HG02981 (cell line): ENCODE measurements at regions not wholly inside any gene's neighbourhood (a gene's known extent, or its start where the extent isn't known, plus 50 kb on each side); places are given as distances from the start of the nearest gene placed in this dataset.

Source experiments
- ATAC-seq: cut with Tn5 transposase; IDR thresholded peaks from one replicate; pipeline ENCODE4 v1.9.1; 2021; ENCODE audit warnings: mild to moderate bottlenecking, moderate library complexity; ENCODE audit not compliant: unreplicated experiment

GRCh38 chr2:58913082-58913726 is 672.1 kb upstream of the FANCL start:
- no peak for ATAC-seq

GRCh38 chr2:58911877-58912276 is 670.8 kb upstream of the FANCL start:
- ATAC-seq = no peak

- no peak for ATAC-seq
These were observed 667.5 kb upstream of the FANCL start for GRCh38 chr2:58908501-58909154.

DNA sequence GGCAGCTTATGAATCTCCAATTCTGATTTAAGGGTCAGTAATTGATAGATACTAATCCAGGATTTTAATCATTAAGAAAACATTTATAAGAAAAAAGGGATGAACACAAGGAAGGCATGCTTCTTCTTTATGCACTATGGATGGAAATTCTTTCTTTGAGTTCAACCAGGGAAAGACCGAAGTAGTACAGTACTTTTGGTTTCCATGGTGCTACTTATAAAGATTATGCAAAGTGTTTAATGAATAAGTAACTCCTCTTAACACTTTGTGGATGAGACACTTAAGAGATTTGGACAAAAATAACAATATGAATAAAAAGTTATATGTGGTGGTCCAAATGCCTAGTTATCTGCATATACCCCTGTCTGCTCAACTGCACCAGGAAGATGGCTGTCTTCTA is 666.5 kb upstream of the FANCL start:
- ATAC-seq = no peak

- no peak for ATAC-seq
These were observed 665.0 kb upstream of the FANCL start for GRCh38 chr2:58906081-58906645.

DNA sequence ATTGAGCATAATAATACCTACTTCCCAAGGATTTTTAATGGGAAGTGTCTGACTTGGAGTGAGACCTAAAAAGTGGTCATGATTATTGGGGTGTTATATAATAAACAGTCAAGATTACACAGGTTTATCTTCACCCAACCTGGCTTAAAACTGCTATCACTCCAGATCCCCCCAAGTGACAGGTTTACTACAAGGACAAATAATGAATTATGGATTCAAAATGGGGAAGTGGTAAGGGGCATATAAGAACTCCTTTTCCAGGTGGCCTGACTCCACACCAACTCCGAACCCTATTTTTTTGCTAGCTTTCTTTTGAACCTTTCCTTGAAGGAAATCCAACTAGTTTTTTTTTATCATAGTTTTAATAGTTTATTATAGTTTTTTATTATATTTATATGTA is 663.0 kb upstream of the FANCL start:
- ATAC-seq = no peak

- no peak for ATAC-seq
These were observed 662.3 kb upstream of the FANCL start for GRCh38 chr2:58903427-58903826.

- no peak for ATAC-seq
These were observed 659.3 kb upstream of the FANCL start for GRCh38 chr2:58900246-58901027.

GRCh38 chr2:58899692-58900091 is 658.6 kb upstream of the FANCL start:
- ATAC-seq = no peak

DNA sequence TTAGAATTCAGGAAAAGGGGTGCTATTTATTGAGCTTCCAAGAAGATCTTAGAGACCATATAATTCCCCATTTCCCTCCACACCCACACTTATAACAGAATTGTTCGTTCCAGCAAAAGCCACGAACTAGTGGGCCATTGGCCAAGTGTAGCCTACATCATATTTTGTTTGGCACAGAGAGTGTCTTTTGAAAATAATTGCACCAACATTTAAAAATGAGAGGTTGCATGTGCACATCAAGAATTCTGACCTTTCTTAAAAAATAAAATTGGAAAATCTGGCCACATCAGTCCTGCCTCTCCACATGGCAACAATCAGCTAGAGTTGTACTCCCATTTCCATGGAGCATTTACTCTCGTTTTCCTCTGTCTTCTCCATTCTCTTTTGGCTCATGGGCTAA is 655.5 kb upstream of the FANCL start:
- no peak for ATAC-seq

DNA sequence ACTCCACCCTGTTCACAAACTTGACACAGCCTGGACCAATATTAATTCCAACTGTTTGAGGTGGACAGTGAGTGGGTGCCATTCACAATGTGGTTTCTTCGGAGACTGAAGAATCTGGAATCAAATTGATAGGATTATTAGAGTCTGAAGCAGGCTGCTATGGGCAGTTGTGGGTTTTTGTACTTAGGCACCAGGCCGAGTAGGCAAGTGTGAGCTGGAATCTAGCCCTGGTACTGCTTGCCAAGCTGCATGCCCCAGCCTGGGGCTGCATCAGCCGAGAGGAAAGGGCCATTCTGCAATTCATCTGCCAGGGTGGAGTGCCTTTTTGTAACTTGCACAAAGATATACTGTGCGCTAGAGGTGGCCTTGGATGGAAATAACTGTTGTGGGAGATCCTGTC is 654.7 kb upstream of the FANCL start:
- ATAC-seq = no peak

DNA sequence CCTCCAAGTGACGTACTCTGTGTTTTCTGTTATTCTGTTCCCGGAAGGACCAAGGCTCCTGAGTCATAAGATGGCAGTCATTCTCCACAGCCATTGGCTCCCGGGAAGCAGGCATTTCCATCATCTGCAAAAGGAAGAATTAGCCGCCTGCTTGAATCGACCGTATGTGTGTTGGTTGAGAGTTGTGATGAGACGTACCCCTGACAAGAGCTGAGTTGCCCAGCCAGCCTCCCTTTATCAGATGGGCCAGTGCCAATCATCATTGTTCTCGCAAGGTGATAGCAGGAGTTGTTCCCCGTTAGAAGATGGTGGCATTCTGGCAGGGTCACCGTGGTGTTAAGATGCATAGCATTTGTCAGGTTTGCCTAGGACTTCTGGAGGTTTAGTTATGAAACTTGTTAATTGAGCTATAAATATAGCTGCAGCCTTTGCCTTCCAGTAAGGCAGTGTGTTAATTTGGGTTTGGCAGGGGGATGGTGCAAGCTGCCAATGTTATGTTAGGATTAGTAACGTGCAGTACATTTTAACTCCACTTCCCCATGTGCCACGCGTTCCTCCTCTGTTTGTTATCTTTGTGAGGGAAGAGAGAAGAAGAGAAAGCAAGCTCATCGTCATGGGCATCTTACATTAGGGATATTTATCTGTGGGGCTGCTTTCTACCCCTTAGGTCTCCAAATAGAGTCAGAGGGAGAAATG is 652.7 kb upstream of the FANCL start:
- ATAC-seq = no peak

GRCh38 chr2:58891828-58892377 is 650.8 kb upstream of the FANCL start:
- no peak for ATAC-seq

DNA sequence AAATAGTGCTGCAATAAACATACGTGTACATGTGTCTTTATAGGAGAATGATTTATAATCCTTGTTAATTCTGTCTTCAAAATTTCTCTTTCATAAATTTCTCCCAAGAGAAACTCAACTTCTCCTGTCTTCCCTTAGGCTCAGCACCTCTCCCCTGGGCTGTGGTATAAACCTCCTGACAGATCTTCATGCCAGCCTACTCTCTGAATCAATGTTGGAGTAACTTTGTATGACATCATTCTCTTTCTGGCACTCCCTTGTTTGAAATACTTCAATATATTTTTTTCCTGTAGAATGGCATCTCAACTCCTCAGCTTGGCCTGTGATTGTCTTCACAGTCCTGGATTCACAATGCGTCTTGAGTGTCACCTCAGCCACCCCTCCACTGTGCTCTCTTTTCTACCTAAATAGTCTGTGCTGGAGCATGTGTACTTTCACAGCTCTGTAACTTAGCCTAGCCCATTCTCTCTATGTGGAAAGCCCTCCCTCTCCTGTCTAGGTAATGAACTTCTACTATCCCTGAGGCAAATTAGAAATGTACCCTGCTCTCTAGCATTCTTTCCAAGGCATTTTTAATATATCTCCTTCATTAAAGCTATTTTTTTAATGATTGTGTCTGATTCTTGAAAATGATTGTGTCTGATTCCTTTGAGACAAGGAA is 649.9 kb upstream of the FANCL start:
- ATAC-seq = no peak

DNA sequence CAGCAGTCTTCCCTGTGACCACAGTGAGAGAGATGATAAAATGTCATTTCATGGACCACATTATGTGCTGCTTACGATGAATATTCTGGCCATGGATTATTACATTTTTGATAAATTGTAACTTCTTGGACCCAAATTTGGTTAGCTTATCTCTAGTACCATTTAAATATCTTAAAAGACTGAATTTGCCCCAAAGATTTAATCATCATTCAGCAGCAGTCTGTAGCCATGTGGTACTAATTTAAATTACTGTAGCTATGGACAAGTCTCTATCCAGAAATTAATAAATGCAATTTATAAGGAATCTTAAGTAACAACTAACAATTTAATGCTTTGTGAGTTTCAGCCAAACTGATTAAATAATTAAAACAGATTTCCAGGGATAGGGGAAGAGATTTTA is 644.9 kb upstream of the FANCL start:
- ATAC-seq = no peak

- ATAC-seq = no peak
These were observed 638.7 kb upstream of the FANCL start for GRCh38 chr2:58879834-58880233.

DNA sequence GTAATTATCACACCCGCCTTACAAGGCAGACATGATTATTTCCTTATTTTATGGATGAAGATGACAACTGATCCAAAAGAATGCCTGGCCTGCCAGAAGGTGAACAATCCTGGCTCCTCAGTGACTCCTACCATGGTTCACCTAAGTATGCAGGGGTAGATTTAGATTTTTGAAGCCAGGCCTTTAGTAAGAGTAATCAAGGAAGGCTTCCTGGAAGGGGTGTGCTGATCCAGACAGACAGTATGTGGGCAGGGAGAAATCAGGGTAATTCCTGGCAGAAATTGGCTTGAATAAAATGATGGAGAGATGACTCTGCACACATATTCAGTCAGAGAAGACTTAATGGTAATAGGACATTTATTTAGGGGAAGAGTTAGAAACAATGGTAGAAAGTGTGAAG is 637.7 kb upstream of the FANCL start:
- ATAC-seq = no peak

DNA sequence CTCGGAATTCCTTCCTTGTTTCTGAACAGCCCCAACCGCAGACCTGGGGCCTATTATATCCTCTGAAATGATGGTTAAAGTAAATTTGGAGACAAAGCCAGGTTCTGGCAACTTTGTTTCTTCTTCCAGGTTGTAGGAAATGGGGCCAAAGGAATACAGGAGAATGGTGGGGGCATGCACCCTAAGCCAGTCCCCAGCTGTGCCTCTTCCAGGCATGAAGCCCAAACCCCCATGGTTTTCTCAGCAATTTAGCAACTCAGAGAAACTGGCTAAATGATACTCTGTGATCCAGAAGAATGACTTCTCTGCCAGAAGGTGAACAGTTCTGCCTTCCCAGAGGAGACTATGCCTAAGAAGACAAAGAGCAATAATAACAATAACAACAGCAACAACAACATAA is 635.0 kb upstream of the FANCL start:
- no peak for ATAC-seq

GRCh38 chr2:58875436-58875835 is 634.3 kb upstream of the FANCL start:
- no peak for ATAC-seq

- no peak for ATAC-seq
These were observed 630.5 kb upstream of the FANCL start for GRCh38 chr2:58871469-58872142.
